K562 (cell line): ENCODE measurements at regions not wholly inside any gene's neighbourhood (a gene's known extent, or its start where the extent isn't known, plus 50 kb on each side); places are given as distances from the start of the nearest gene placed in this dataset.

Experiments
- RBM39 ChIP-seq: fragments of 200-400 bp; formaldehyde crosslinking; optimal IDR thresholded peaks from 2 replicates; pipeline ENCODE3; 2018; ENCODE audit warnings: low read depth, low read length
- REST ChIP-seq, 2 experiments: fragments of 450-650 bp; formaldehyde crosslinking in 1 of 2; IDR thresholded peaks; 2 replicates each; pipeline versions ENCODE4 v1.4.0 to v1.6.1; 2014 to 2020; ENCODE audit warnings: mild to moderate bottlenecking in 2 of 2, borderline replicate concordance in 1 of 2, low read depth in 1 of 2
- YBX1 ChIP-seq: fragments of 450-650 bp; IDR thresholded peaks from 2 replicates; pipeline ENCODE4 v1.7.1; 2016; ENCODE audit warnings: mild to moderate bottlenecking
- ZNF165 ChIP-seq: fragments of 250-450 bp; sonication (Bioruptor Pico); IDR thresholded peaks from 2 replicates; pipeline ENCODE4 v1.4.0; 2020; ENCODE audit warnings: borderline replicate concordance

DNA sequence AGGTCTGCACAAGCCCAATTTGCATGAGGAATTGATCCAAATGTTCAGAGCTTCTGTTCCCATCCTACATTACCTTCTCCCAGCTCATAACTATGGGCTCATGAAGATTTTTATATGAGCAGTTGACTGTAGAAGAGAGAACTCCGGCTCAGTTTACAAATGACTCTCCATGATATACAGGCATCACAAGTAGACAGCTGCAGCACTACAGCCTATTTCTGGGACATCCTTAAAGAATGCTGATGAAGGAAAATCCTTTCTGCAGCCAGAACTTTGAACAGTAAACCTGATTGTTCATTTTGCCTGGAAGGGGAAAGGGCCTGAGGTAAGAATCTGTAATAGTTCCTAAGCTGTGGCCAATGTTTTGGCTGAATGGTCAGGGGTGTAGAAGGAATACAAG lies 174.1 kb upstream of the CXCL13 start (continued):
- TF ChIP-seq REST (IDR thresholded peaks at IDR 0.05; ENCODE audit: borderline replicate concordance) = no peak
- TF ChIP-seq REST (CRISPR knock-in tag; IDR thresholded peaks at IDR 0.05; ENCODE audit: low read depth) = no peak
- TF ChIP-seq ZNF165 (CRISPR knock-in tag) = no peak
- no peak for TF ChIP-seq RBM39
- TF ChIP-seq YBX1 = no peak
